ENCODE measurements at regions not wholly inside any gene's neighbourhood (a gene's known extent, or its start where the extent isn't known, plus 50 kb on each side); places are given as distances from the start of the nearest gene placed in this dataset.

- DNase-seq = no peak
These were observed 1015.2 kb downstream of the XPNPEP1 start for GRCh38 chr10:108908096-108908495.

DNA sequence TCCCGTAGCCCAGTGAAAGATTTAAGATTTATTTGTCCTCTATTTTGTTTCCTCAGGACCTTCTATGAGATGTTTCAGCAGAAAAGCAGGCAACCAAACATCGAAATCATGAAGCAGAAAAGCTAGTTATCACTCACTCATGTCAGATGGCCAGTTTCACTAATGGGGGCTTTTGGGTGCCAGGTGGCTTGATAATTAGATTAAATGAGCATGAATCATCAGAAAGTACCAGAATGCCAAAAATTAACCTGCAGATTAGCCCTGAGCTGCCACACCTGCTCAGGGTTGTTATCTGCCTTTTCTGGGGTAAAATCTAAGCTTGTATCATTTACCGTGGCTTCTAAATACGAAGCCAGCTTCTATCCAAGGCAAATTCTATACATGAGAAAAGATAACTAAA lies 1017.5 kb downstream of the XPNPEP1 start:
- no peak for DNase-seq

DNA sequence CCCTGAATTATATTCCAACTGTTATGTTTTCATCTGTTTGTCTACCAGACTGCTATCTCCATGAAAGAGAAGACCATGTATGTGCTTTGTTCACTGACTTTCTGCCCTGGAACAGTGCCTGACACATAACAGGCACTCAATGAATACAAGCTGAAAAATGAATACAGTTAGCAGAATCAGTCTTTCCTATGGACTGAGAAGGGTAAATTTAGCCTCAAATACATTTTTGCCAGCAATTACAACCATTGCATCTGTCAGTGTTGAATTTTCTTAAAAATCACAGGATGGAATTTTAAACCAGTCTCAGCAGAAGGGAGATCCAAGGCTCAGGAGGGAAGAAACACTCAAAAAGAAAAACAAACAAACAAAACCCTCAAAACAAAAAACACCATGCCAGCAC lies 1018.1 kb downstream of the XPNPEP1 start:
- DNase-seq = no peak

- DNase-seq = no peak
These were observed 1019.0 kb downstream of the XPNPEP1 start for GRCh38 chr10:108904163-108904838.

DNA sequence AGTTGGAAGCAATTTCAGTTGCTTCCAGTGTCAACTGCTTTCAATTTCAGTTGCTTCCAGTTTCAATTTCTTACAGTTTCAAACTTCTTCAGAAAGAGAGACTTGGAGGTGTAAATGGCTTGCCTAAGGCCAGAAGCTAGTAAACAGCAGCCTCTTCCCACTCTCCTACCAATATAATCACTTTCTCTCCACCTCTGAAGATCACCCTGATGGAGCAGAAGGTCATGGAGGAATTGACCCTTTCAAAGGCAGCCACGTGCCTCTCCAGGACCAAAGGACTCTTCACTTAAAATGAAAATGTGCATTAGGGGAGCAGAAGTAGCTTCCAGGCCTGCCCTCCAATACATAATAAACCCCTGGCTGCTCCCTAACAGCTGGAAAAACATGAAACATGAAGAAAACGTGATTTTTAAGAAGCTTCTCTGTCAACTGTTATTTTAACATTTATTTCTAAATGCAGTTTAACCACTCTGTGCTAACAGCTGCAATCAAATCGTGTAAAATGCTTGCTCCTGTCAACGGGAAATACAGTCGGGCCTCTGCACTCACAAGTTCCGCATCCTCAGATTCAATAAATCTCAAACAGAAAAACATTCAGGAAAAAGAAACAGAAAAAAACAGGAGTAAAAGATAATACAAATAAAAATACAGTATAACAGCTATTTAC lies 1020.6 kb downstream of the XPNPEP1 start:
- DNase-seq = no peak

DNA sequence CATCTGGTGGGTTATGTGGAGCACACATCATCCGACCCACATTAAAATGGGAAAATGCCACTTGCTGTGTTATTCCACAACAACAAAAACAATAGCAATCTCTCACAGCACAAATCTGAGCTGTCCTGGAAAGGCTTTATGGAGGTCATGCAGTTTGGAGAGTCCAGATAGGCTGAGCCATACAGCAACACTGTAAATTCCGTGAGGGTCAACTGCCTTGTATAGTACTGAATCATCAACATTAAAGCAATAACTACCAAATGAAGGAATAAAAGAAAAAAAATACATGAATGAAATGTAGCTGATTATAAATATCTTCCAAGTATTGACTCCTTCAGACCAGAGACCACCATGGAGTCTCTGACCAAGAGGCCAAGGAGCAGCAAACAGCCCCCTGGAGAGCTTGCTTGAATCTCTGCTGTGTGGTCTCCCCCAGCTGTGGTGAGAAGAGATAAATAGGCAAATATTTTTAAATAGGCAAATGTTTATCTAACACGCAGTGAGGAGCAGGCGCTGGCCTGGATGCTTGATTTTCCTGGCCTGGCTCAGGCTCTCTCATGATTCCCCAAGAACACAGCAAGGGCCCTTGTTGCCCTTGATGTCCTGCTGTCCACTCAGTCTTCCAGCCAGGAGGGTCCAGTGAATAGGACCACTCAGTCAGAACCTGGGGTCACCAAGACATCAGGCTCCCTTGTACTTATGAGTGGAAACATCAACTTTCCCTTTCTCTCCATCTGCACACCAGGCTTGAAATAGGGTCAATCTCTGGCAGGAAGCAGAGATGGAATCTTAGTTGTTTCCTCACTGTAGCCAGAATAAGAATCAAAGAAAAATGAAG lies 1021.3 kb downstream of the XPNPEP1 start:
- no peak for DNase-seq

- no peak for DNase-seq
These were observed 1023.6 kb downstream of the XPNPEP1 start for GRCh38 chr10:108899670-108900069.

- DNase-seq = no peak
These were observed 1028.7 kb downstream of the XPNPEP1 start for GRCh38 chr10:108894402-108895301.

DNA sequence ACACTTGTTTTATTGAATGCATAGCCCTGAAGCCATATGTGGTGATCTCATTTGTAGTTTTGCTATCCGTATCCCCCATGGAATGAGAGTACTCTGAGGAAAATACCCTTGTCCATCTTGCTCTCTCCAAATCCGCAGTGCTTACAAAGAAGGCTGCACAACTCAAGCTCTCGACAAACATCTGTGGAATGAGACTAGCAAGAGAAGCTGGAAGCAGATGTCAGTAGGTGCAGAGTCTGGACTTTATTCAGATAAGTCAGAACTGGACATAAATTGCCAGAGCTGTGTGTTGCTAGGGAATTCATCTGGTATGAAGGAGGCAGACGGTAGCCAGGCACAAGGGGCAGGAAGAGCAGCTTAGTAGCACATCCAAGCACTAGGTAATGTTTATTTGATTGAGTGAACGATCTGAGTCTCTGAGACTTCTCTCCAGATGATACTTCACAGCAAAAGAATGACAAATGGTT lies 1046.2 kb downstream of the XPNPEP1 start:
- DNase-seq = no peak

DNA sequence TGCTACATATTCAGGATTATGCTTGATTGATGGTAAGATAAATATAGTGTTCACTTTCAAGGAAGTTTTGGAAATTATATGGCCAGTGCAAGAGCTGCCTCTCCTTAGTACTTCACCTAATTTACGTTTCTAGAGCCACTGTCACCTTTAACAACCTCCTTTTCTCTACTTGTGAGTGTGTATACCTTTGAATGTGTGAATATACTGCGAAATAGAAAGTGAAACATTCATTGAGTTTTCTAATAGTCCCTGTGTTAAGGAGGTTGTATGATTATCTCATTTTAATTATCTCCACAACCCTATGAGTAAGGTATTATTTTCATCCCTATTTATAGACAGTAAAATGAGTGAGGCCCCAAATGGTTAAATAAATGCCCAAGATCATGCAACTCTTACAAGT lies 1050.5 kb downstream of the XPNPEP1 start:
- no peak for DNase-seq

GRCh38 chr10:108868881-108869280 lies 1054.4 kb downstream of the XPNPEP1 start:
- no peak for DNase-seq

GRCh38 chr10:108862676-108863350 lies 1060.5 kb downstream of the XPNPEP1 start:
- DNase-seq = no peak

DNA sequence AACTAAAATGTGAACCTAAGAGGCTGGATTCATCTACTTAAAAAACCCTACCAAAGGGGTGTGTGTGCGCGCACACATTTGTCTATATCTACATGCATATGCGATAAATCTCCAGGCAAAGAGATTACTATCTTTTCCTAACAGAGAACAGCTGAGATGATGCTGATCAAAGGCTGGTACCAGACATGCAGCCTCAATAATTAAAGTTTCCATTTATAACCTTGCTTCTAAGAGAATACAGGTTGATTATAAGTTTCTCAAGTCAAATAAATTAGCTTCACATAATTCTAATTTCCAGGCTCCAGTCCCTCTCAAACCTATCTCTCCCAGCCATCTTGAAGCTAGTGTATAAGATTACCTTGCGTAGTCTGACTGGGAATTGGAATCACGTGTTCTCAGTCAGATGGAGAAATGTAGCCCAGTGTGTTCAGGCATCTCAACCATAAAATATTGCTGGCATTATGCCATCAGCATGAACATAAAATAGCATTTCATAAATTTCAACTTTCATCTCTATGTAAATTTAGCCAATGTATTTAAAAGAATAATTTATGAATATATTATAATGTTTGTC lies 1062.0 kb downstream of the XPNPEP1 start:
- no peak for DNase-seq

DNA sequence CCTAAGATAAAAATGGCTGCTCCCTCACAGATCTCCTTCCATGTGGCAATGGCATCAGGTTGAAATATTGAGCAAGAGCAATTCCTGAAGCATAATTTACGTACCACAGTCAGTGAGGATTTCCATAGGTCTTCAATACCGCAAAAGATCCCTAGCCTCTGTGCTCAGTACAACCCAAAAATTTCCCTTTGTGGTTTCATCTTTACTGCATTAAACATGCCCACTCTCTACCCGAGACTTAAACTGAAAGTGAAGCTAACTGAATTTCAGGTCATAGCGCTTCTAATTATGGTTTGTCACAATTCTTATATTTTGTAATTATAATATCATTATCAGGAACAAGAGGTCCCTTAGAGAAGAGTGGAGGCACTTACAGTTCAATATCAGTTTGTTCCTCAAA lies 1071.1 kb downstream of the XPNPEP1 start:
- DNase-seq = no peak

- no peak for DNase-seq
These were observed 1073.0 kb downstream of the XPNPEP1 start for GRCh38 chr10:108850138-108850854.

GRCh38 chr10:108849688-108850087 lies 1073.6 kb downstream of the XPNPEP1 start:
- no peak for DNase-seq

- DNase-seq = no peak
These were observed 1074.1 kb downstream of the XPNPEP1 start for GRCh38 chr10:108849186-108849585.

- DNase-seq = no peak
These were observed 1075.3 kb downstream of the XPNPEP1 start for GRCh38 chr10:108848046-108848445.

DNA sequence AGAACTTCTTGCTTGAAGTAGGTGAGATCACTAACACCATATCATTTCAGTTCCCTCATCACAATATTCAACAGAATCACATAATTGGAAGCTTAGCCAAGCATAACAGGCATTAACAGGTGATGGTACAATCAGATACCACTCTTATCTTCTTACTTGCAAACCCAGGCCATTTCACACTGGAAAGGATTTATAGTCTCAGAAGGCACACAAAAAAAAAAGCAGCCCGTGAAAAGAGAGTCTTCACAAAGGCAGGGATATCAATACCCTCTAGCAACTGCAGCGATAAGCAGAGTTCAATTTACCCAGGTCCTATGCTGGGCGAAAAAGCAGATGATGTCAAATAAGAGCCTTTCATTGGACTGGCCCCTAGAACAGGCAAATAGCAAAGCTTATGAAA lies 1082.4 kb downstream of the XPNPEP1 start:
- no peak for DNase-seq

GRCh38 chr10:108836362-108836761 lies 1086.9 kb downstream of the XPNPEP1 start:
- DNase-seq = no peak

GRCh38 chr10:108822026-108822425 lies 1101.3 kb downstream of the XPNPEP1 start:
- no peak for DNase-seq

Data from CD4-positive, alpha-beta T cell treated with Interleukin-21 for 1 hour (primary cell).